Upper lobe of left lung (tissue), 6 donors: ENCODE measurements at regions not wholly inside any gene's neighbourhood (a gene's known extent, or its start where the extent isn't known, plus 50 kb on each side); places are given as distances from the start of the nearest gene placed in this dataset.

Experiments
- ATAC-seq, 2 donors: fragments of 200-7000 bp; cut with Tn5 transposase; one replicate each; pipeline ENCODE4 v1.9.1; 2022; ENCODE audit warnings: mild to moderate bottlenecking in 2 of 2, moderate library complexity in 2 of 2; ENCODE audit not compliant: low FRiP score in 2 of 2
- DNase-seq, 2 donors: peaks; one replicate each; pipeline ENCODE4 v3.0.0-alpha.2; 2019 to 2020
- H3K27ac ChIP-seq, 4 donors: fragments of 200-600 bp; sonication (generic); one replicate each; pipeline ENCODE4 v1.5.1; 2016 to 2019
- H3K27me3 ChIP-seq, 4 donors: fragments of 200-600 bp; sonication (generic); one replicate each; pipeline ENCODE4 v1.5.1; 2017 to 2019
- H3K36me3 ChIP-seq, 4 donors: fragments of 200-600 bp; sonication (generic); one replicate each; pipeline ENCODE4 v1.5.1; 2016 to 2019
- H3K4me1 ChIP-seq, 4 donors: fragments of 200-600 bp; sonication (generic); one replicate each; pipeline ENCODE4 v1.5.1; 2018 to 2019
- H3K4me3 ChIP-seq, 4 donors: fragments of 200-600 bp; sonication (generic); one replicate each; pipeline ENCODE4 v1.5.1; 2017 to 2019; ENCODE audit warnings: mild to moderate bottlenecking in 2 of 4, moderate library complexity in 1 of 4
- H3K9me3 ChIP-seq, 4 donors: fragments of 200-600 bp; sonication (generic); one replicate each; pipeline ENCODE4 v1.5.1; 2018 to 2019
- CTCF ChIP-seq, 6 experiments: fragments of 450-650 bp in 4 of 6; fragments of 200-600 bp in 2 of 6; sonication (generic) in 2 of 6; IDR thresholded peaks; one replicate each; pipeline ENCODE4 v1.5.1; 2016 to 2019; ENCODE audit warnings: antibody characterized with exemption in 6 of 6
- EP300 ChIP-seq, 4 donors: sonication (generic); formaldehyde crosslinking; IDR thresholded peaks; one replicate each; pipeline ENCODE4 v1.5.1; 2017; ENCODE audit warnings: antibody characterized with exemption in 4 of 4, control low read depth in 2 of 4
- POLR2A ChIP-seq, 4 donors: fragments of 450-650 bp; IDR thresholded peaks; one replicate each; pipeline ENCODE4 v1.5.1; 2016 to 2017; ENCODE audit warnings: antibody characterized with exemption in 4 of 4, mild to moderate bottlenecking in 2 of 4
- POLR2AphosphoS5 ChIP-seq, 2 donors: sonication (generic); formaldehyde crosslinking; IDR thresholded peaks; one replicate each; pipeline ENCODE4 v1.5.1; 2017; ENCODE audit warnings: antibody characterized with exemption in 2 of 2
- WGBS, 2 donors: methylation state at CpG; one replicate each; pipeline ENCODE4 v1.1.5; 2017 to 2018; 5-methylcytosine and 5-hydroxymethylcytosine counted together
- donor health status: DM: no; HTN: no; CAD: no; lungs with moderate emphysema.
- donor health status: DM: no; HTN: yes; CAD: no; lungs with severe emphysema.

- DNase-seq = no peak
- no peak overlapping the region for H3K4me3 ChIP-seq
- H3K36me3 ChIP-seq = no peaks in the 10 kb centered on the region
- no peaks in the 10 kb centered on the region for H3K9me3 ChIP-seq
- 52 to 53% methylated on average over 5 of the region's 5 CpGs for WGBS, 2 donors
- TF ChIP-seq CTCF (IDR thresholded peaks at IDR 0.05) = peak in 5 of 6 experiments; percentile 19 to 42 (median 35)
- TF ChIP-seq EP300 (IDR thresholded peaks at IDR 0.05) = no peak
- no peak overlapping the region for H3K27ac ChIP-seq
- H3K27me3 ChIP-seq = no peaks in the 10 kb centered on the region
- H3K4me1 ChIP-seq = no peaks in the 10 kb centered on the region
- ATAC-seq = no peak
These were observed 300.6 kb upstream of the KCNH8 start for GRCh38 chr3:18847583-18848197.

- no peak overlapping the region for H3K4me3 ChIP-seq
- TF ChIP-seq POLR2AphosphoS5 (IDR thresholded peaks at IDR 0.05) = no peak
- TF ChIP-seq EP300 (IDR thresholded peaks at IDR 0.05) = no peak
- no peak for TF ChIP-seq POLR2A (IDR thresholded peaks at IDR 0.05)
- no peak for TF ChIP-seq CTCF (IDR thresholded peaks at IDR 0.05)
- 59 to 67% methylated on average over 1 of the region's 1 CpG for WGBS, 2 donors
- H3K9me3 ChIP-seq = no peaks in the 10 kb centered on the region
- no peaks in the 10 kb centered on the region for H3K4me1 ChIP-seq
- ATAC-seq (no peak), DNase-seq (no peak)
- H3K27me3 ChIP-seq = no peaks in the 10 kb centered on the region
- H3K27ac ChIP-seq = no peak overlapping the region
- H3K36me3 ChIP-seq = no peaks in the 10 kb centered on the region
These were observed 304.3 kb upstream of the KCNH8 start for GRCh38 chr3:18843983-18844382.

GRCh38 chr3:18843188-18843587 lies 305.1 kb upstream of the KCNH8 start:
- Histone ChIP-seq H3K27ac (no peak overlapping the region), H3K36me3 (no peaks in the 10 kb centered on the region), H3K27me3 (no peaks in the 10 kb centered on the region), H3K4me1 (no peaks in the 10 kb centered on the region), H3K4me3 (no peak overlapping the region), H3K9me3 (no peaks in the 10 kb centered on the region)
- WGBS, 2 donors = 66 to 76% methylated on average over 3 of the region's 3 CpGs
- ATAC-seq (no peak), DNase-seq (no peak)
- TF ChIP-seq CTCF (IDR thresholded peaks at IDR 0.05) = no peak

GRCh38 chr3:18841422-18842343 lies 306.6 kb upstream of the KCNH8 start:
- H3K27ac ChIP-seq = no peak overlapping the region
- WGBS, 2 donors = 70 to 81% methylated on average over 6 of the region's 6 CpGs
- no peaks in the 10 kb centered on the region for H3K27me3 ChIP-seq
- no peak overlapping the region for H3K4me3 ChIP-seq
- H3K4me1 ChIP-seq = no peaks in the 10 kb centered on the region
- H3K36me3 ChIP-seq = no peaks in the 10 kb centered on the region
- no peaks in the 10 kb centered on the region for H3K9me3 ChIP-seq
- ATAC-seq (no peak), DNase-seq (no peak)
- TF ChIP-seq CTCF (IDR thresholded peaks at IDR 0.05) (no peak), EP300 (IDR thresholded peaks at IDR 0.05) (no peak)
